A549 (cell line): ENCODE measurements at regions not wholly inside any gene's neighbourhood (a gene's known extent, or its start where the extent isn't known, plus 50 kb on each side); places are given as distances from the start of the nearest gene placed in this dataset.

Experiments
- ATAC-seq, 2 experiments: fragments of 200-7000 bp in 1 of 2; fragments of >200 bp in 1 of 2; cut with Nextera tagmentation in 1 of 2; cut with Tn5 transposase in 1 of 2; 3 replicates each; pipeline versions ENCODE4 v1.8.0 to v1.9.1; 2018 to 2020; ENCODE audit warnings: mild to moderate bottlenecking in 1 of 2, moderate library complexity in 1 of 2
- CTCF ChIA-PET: fragments of 300-600 bp; sonication (Branson Sonifier 250); formaldehyde crosslinking; extraction: SDS; loops from one replicate; lab custom pipeline; 2021; ENCODE audit warnings: antibody characterized with exemption, inconsistent platforms; lab: Yijun Ruan, JAX
- POLR2A ChIA-PET: fragments of 350-600 bp; formaldehyde crosslinking; extraction: SDS; loops from one replicate; lab custom pipeline; 2021; ENCODE audit warnings: antibody characterized with exemption, inconsistent platforms; lab: Yijun Ruan, JAX
- DNase-seq, 2 experiments: peaks; one replicate each; pipeline versions ENCODE4 v3.0.0 to v3.0.0-alpha.2; 2011 to 2016; ENCODE audit warnings: low read depth in 1 of 2, low spot score in 1 of 2
- FAIRE-seq: peaks from 2 replicates; lab custom pipeline; 2011; peaks lifted over from hg19 to GRCh38; lab: Jason Lieb, UNC
- H3K27ac ChIP-seq, 2 experiments: fragments of >200 bp; sonication (Bioruptor Twin); formaldehyde crosslinking; 3 replicates each; pipeline ENCODE4 v1.5.1; 2016 to 2017
- H3K4me1 ChIP-seq: fragments of >200 bp; sonication (Bioruptor Twin); formaldehyde crosslinking; 3 replicates; pipeline ENCODE4 v1.6.1; 2016
- H3K4me2 ChIP-seq: fragments of >200 bp; sonication (Bioruptor Twin); formaldehyde crosslinking; 3 replicates; pipeline ENCODE4 v1.6.1; 2016
- H3K4me3 ChIP-seq: fragments of >200 bp; sonication (Bioruptor Twin); formaldehyde crosslinking; 3 replicates; pipeline ENCODE4 v1.5.1; 2016
- H3K9me3 ChIP-seq: fragments of >200 bp; sonication (Bioruptor Twin); formaldehyde crosslinking; 3 replicates; pipeline ENCODE4 v1.6.1; 2016
- BHLHE40 ChIP-seq: IDR thresholded peaks from 2 replicates; pipeline ENCODE4 v1.6.1; 2012; ENCODE audit warnings: low read depth, low read length, inconsistent platforms
- CBX2 ChIP-seq: fragments of 200-600 bp; sonication (generic); IDR thresholded peaks from 2 replicates; pipeline ENCODE4 v1.6.1; 2016; ENCODE audit warnings: low read depth, mild to moderate bottlenecking, borderline replicate concordance
- CBX8 ChIP-seq: fragments of 200-600 bp; sonication (generic); IDR thresholded peaks from 2 replicates; pipeline ENCODE4 v1.6.1; 2016
- CHD2 ChIP-seq: fragments of 150-350 bp; IDR thresholded peaks from 2 replicates; pipeline ENCODE4 v1.6.1; 2014; ENCODE audit warnings: low read length; ENCODE audit not compliant: partially characterized antibody
- CHD4 ChIP-seq: fragments of 200-600 bp; sonication (generic); IDR thresholded peaks from 2 replicates; pipeline ENCODE4 v1.6.1; 2016; ENCODE audit warnings: antibody characterized with exemption, mild to moderate bottlenecking, borderline replicate concordance
- EHF ChIP-seq: fragments of 250-450 bp; sonication (Bioruptor Pico); IDR thresholded peaks from 2 replicates; pipeline ENCODE4 v1.5.0; 2020; ENCODE audit warnings: mild to moderate bottlenecking
- ESRRA ChIP-seq: fragments of 150-350 bp; IDR thresholded peaks from 2 replicates; pipeline ENCODE4 v1.6.1; 2014; ENCODE audit warnings: mild to moderate bottlenecking, low read length, borderline replicate concordance
- FOSB ChIP-seq: fragments of 250-450 bp; sonication (Bioruptor Pico); IDR thresholded peaks from 2 replicates; pipeline ENCODE4 v1.5.0; 2020; ENCODE audit warnings: mild to moderate bottlenecking, moderate library complexity
- FOSL2 ChIP-seq, 2 experiments: fragments of 450-650 bp in 1 of 2; fragments of >200 bp in 1 of 2; sonication (Bioruptor Twin) in 1 of 2; formaldehyde crosslinking; IDR thresholded peaks; 2 replicates each; pipeline versions ENCODE4 v1.5.0 to v1.6.1; 2016 to 2020; ENCODE audit warnings: mild to moderate bottlenecking in 1 of 2, moderate library complexity in 1 of 2
- HDAC2 ChIP-seq: fragments of 200-600 bp; sonication (generic); IDR thresholded peaks from 2 replicates; pipeline ENCODE4 v1.6.1; 2016
- HEYL ChIP-seq: fragments of 250-450 bp; sonication (Bioruptor Pico); IDR thresholded peaks from 2 replicates; pipeline ENCODE4 v1.8.0; 2021; ENCODE audit warnings: mild to moderate bottlenecking, moderate library complexity
- HOXA7 ChIP-seq: fragments of 250-450 bp; sonication (Bioruptor Pico); IDR thresholded peaks from 2 replicates; pipeline ENCODE4 v1.5.0; 2020; ENCODE audit warnings: mild to moderate bottlenecking, moderate library complexity
- HOXB13 ChIP-seq: fragments of 250-450 bp; sonication (Bioruptor Pico); IDR thresholded peaks from 2 replicates; pipeline ENCODE4 v1.5.0; 2020; ENCODE audit warnings: low read depth, mild to moderate bottlenecking, moderate library complexity
- JUNB ChIP-seq: fragments of >200 bp; sonication (Bioruptor Twin); formaldehyde crosslinking; IDR thresholded peaks from 2 replicates; pipeline ENCODE4 v1.6.1; 2016
- MAZ ChIP-seq: fragments of 150-350 bp; IDR thresholded peaks from 2 replicates; pipeline ENCODE4 v1.6.1; 2014; ENCODE audit warnings: antibody characterized with exemption, low read depth, low read length, borderline replicate concordance
- MYC ChIP-seq: IDR thresholded peaks from 2 replicates; pipeline ENCODE4 v1.6.1; 2012; ENCODE audit warnings: mild to moderate bottlenecking, inconsistent platforms, low read length, improper control_type of control experiment, borderline replicate concordance
- POLR2AphosphoS2 ChIP-seq: conservative IDR thresholded peaks from 2 replicates; pipeline ENCODE4 v1.6.1; 2012; ENCODE audit warnings: low read length, improper control_type of control experiment, inconsistent platforms
- RCOR1 ChIP-seq: fragments of 150-350 bp; IDR thresholded peaks from 2 replicates; pipeline ENCODE4 v1.6.1; 2014; ENCODE audit warnings: antibody characterized with exemption, low read length, low read depth
- RFX5 ChIP-seq: fragments of 450-650 bp; IDR thresholded peaks from 2 replicates; pipeline ENCODE4 v1.7.1; 2014; ENCODE audit warnings: antibody characterized with exemption, mild to moderate bottlenecking, moderate library complexity
- RNF2 ChIP-seq: fragments of 200-600 bp; sonication (generic); IDR thresholded peaks from 2 replicates; pipeline ENCODE4 v1.6.1; 2016; ENCODE audit warnings: low read depth, mild to moderate bottlenecking, antibody characterized with exemption, moderate library complexity, borderline replicate concordance
- SMC3 ChIP-seq: fragments of >200 bp; sonication (Bioruptor Twin); formaldehyde crosslinking; IDR thresholded peaks from 3 replicates; pipeline ENCODE4 v1.6.1; 2018; ENCODE audit warnings: inconsistent platforms
- TFCP2L1 ChIP-seq: fragments of 250-450 bp; sonication (Bioruptor Pico); IDR thresholded peaks from 2 replicates; pipeline ENCODE4 v1.5.0; 2021; ENCODE audit warnings: mild to moderate bottlenecking
- ZFP36 ChIP-seq: fragments of 450-650 bp; IDR thresholded peaks from 2 replicates; pipeline ENCODE4 v1.6.1; 2014; ENCODE audit warnings: borderline replicate concordance; ENCODE audit not compliant: partially characterized antibody
- ZNF302 ChIP-seq: fragments of 250-450 bp; sonication (Bioruptor Pico); IDR thresholded peaks from 2 replicates; pipeline ENCODE4 v1.9.0; 2021; ENCODE audit warnings: inconsistent platforms, mild to moderate bottlenecking, moderate library complexity
- WGBS: methylation state at CpG from one replicate; pipeline ENCODE4 v1.1.6; 2017; ENCODE audit errors: missing lambda C conversion rate; 5-methylcytosine and 5-hydroxymethylcytosine counted together
- TF ChIP-seq, protein P1 (sequence below): fragments of 250-450 bp; sonication (Bioruptor Pico); IDR thresholded peaks from 2 replicates; pipeline ENCODE4 v1.5.0; 2021; ENCODE audit warnings: mild to moderate bottlenecking, moderate library complexity, borderline replicate concordance
- TF ChIP-seq, protein P2 (sequence below): IDR thresholded peaks from 2 replicates; pipeline ENCODE4 v1.6.1; 2012

DNA sequence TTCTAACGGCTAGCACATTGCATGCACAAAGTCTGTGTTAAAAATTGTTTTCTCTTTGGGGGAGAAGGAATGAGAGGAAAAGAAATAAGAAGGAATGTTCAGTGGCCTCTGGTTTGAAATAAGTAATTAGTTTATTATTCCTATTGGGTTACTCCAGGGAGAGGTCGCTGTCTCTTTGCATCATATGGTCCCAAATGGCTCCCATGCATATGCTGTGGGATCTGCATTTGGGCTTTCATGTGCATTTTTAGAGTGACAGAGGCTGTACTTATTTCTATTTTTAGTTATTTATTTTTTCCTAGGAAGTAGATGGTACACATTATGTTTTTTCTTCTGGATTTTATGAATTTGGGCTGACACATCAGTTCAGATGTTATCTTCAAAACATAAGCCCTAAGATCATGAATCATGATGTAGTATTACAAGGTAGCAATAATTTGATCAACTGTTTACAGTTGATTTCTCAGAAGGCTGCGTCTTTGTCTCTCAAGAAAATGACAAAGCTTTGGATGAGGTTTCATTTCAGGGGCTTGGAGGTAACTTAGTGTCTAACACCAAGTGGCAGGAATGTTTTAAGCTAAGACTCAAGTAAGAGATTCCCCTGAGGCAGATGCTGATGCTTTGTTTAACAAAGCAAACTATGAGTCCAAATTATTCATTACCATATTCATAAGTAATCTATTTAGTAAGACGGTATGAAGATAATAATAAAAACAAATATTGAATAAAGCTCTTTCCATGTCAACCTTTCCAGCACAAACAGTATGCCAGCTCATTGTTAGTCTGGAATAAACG is 247.7 kb downstream of the NSUN3 start:
- H3K4me3 ChIP-seq = no peak overlapping the region
- ChIA-PET CTCF (interaction anchor here (0.6 to 0.7 kb wide), 2 partner anchors 25 to 104 kb away, joined by 3 read pairs; no protein-coding TSS in a partner anchor), POLR2A (no interaction called here)
- no peaks in the 10 kb centered on the region for H3K4me1 ChIP-seq
- 14% methylated on average over 5 of the region's 5 CpGs for WGBS
- ATAC-seq (no peak), DNase-seq (no peak), FAIRE-seq (no peak)
- no peaks in the 10 kb centered on the region for H3K9me3 ChIP-seq
- no peak for TF ChIP-seq FOSB (CRISPR knock-in tag)
- TF ChIP-seq TFCP2L1 (CRISPR knock-in tag) = no peak
- no peak for TF ChIP-seq RCOR1
- no peak for TF ChIP-seq MAZ
- TF ChIP-seq ESRRA = no peak
- TF ChIP-seq HOXB13 = no peak
- TF ChIP-seq HEYL (CRISPR knock-in tag) = no peak
- TF ChIP-seq JUNB = no peak
- no peak for TF ChIP-seq HOXA7 (CRISPR knock-in tag)
- TF ChIP-seq HDAC2 = no peak
- no peak for TF ChIP-seq MYC
- TF ChIP-seq BHLHE40 = no peak
- no peak overlapping the region for H3K4me2 ChIP-seq
- no peak overlapping the region for H3K27ac ChIP-seq

DNA sequence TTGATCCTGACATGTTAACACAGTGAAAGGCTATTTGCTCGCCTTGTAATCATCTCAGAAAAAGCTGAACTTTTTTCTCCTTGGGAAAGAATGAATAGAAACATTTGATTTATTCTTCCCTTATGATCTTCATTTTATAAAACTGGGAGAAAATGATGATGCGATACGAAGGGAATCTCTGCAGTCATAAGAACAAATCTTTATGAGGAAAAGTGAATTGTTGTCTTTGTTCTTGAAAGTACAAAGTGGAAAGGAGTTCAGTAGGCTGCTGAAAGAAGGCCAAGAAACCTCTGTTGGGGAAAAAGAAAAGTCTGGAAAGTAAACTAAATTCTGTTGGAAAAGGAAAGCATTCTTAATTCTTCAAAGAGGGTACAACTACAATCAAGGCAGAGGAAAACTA is 248.8 kb downstream of the NSUN3 start:
- CTCF ChIA-PET = no interaction called here
- POLR2A ChIA-PET = no interaction called here
- ATAC-seq = no peak
- H3K27ac ChIP-seq = no peak overlapping the region
- H3K4me1 ChIP-seq = no peaks in the 10 kb centered on the region
- no peak overlapping the region for H3K4me3 ChIP-seq
- no peaks in the 10 kb centered on the region for H3K9me3 ChIP-seq
- no peak overlapping the region for H3K4me2 ChIP-seq
- no peak for FAIRE-seq
- DNase-seq = no peak
- TF ChIP-seq RNF2 (no peak), ESRRA (no peak), ZNF302 (CRISPR knock-in tag) (no peak), FOSL2 (IDR thresholded peaks at IDR 0.05) (no peak), FOSL2 (CRISPR knock-in tag; IDR thresholded peaks at IDR 0.05) (no peak)
- WGBS = 69% methylated on average over 3 of the region's 3 CpGs

DNA sequence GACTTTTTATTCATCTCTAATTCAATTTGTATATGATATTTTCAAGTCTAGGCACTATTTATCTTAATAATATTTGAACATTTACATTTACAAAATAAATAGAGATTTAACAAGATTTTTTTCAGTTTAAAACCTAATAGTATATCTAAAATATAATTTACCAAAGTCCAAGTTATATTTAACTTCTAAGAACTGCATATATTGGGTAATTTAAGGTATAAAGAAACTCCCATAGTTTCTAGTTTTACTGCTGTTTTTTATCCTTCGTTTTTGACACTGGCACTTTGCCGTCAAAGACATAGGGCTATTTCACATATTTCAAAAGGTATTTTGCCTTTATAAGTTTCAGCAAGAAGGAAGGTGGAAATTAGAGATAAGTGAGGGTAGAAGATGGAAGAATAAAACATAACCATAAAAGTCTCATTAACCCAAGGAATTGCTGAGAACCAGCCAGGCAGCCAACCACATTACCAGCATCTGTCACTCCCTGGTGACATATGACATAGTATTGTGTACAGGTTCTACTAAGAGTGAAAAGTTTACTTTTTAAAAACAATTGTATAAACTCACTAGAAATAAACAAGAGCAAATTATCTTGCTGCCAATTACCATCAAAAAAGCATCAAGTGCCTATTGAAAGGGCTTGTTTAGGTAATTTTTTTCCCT is 251.5 kb downstream of the NSUN3 start:
- Histone ChIP-seq H3K9me3 (no peaks in the 10 kb centered on the region), H3K4me2 (no peak overlapping the region), H3K4me1 (no peaks in the 10 kb centered on the region), H3K4me3 (no peak overlapping the region)
- ChIA-PET POLR2A (no interaction called here), CTCF (no interaction called here)
- TF ChIP-seq RCOR1 (no peak), EHF (no peak), RFX5 (no peak), ZFP36 (no peak), CBX8 (no peak), CHD4 (no peak), CHD2 (no peak), CBX2 (no peak), POLR2AphosphoS2 (no peak), HEYL (CRISPR knock-in tag) (no peak), HDAC2 (no peak), SMC3 (no peak)
- TF ChIP-seq, protein P1, sequence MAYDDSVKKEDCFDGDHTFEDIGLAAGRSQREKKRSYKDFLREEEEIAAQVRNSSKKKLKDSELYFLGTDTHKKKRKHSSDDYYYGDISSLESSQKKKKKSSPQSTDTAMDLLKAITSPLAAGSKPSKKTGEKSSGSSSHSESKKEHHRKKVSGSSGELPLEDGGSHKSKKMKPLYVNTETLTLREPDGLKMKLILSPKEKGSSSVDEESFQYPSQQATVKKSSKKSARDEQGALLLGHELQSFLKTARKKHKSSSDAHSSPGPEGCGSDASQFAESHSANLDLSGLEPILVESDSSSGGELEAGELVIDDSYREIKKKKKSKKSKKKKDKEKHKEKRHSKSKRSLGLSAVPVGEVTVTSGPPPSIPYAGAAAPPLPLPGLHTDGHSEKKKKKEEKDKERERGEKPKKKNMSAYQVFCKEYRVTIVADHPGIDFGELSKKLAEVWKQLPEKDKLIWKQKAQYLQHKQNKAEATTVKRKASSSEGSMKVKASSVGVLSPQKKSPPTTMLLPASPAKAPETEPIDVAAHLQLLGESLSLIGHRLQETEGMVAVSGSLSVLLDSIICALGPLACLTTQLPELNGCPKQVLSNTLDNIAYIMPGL (CRISPR knock-in tag) = no peak
- TF ChIP-seq, protein P2, sequence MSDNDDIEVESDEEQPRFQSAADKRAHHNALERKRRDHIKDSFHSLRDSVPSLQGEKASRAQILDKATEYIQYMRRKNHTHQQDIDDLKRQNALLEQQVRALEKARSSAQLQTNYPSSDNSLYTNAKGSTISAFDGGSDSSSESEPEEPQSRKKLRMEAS = no peak
- TF ChIP-seq, all 56 proteins: peak for 0
- WGBS = 49% methylated on average over 2 of the region's 2 CpGs
- no peak overlapping the region for H3K27ac ChIP-seq
- no peak for FAIRE-seq
- DNase-seq = no peak
- no peak for ATAC-seq
